H9 (cell line): ENCODE measurements at regions not wholly inside any gene's neighbourhood (a gene's known extent, or its start where the extent isn't known, plus 50 kb on each side); places are given as distances from the start of the nearest gene placed in this dataset.

Source experiments
- DNase-seq: peaks from one replicate; pipeline ENCODE4 v3.0.0-alpha.2; 2017
- H2AFZ ChIP-seq: one replicate; pipeline ENCODE4 v1.6.1; 2013; ENCODE audit warnings: mild to moderate bottlenecking, low read length, control low read depth, moderate library complexity
- H2AK5ac ChIP-seq: 2 replicates; pipeline ENCODE4 v1.6.1; 2013; ENCODE audit warnings: low read length, control low read depth, mixed read lengths; ENCODE audit not compliant: insufficient read length
- H2BK120ac ChIP-seq: one replicate; pipeline ENCODE4 v1.6.1; 2013; ENCODE audit warnings: low read depth, mild to moderate bottlenecking, low read length, control low read depth, inconsistent platforms; ENCODE audit not compliant: poor library complexity, severe bottlenecking
- H2BK12ac ChIP-seq: 2 replicates; pipeline ENCODE4 v1.6.1; 2013; ENCODE audit warnings: low read length, control low read depth, mixed read lengths, low read depth; ENCODE audit not compliant: insufficient read length
- H2BK15ac ChIP-seq: 2 replicates; pipeline ENCODE4 v1.6.1; 2013; ENCODE audit warnings: low read depth, low read length, control low read depth
- H2BK20ac ChIP-seq: one replicate; pipeline ENCODE4 v1.6.1; 2013; ENCODE audit warnings: low read depth, mild to moderate bottlenecking, low read length, control low read depth, inconsistent platforms; ENCODE audit not compliant: poor library complexity, severe bottlenecking
- H2BK5ac ChIP-seq: 2 replicates; pipeline ENCODE4 v1.6.1; 2013; ENCODE audit warnings: low read length, control low read depth, mixed read lengths; ENCODE audit not compliant: insufficient read length
- H3K14ac ChIP-seq: 2 replicates; pipeline ENCODE4 v1.6.1; 2013; ENCODE audit warnings: low read length, control low read depth; ENCODE audit not compliant: insufficient read depth
- H3K18ac ChIP-seq: 2 replicates; pipeline ENCODE4 v1.6.1; 2013; ENCODE audit warnings: low read depth, mild to moderate bottlenecking, mixed read lengths, low read length, control low read depth; ENCODE audit not compliant: insufficient read length
- H3K23ac ChIP-seq: 2 replicates; pipeline ENCODE4 v1.6.1; 2013; ENCODE audit warnings: low read length, control low read depth, mixed read lengths, low read depth; ENCODE audit not compliant: insufficient read length
- H3K23me2 ChIP-seq: 2 replicates; pipeline ENCODE4 v1.6.1; 2013; ENCODE audit warnings: low read depth, mild to moderate bottlenecking, mixed read lengths, low read length, control low read depth; ENCODE audit not compliant: insufficient read length, poor library complexity, severe bottlenecking
- H3K27ac ChIP-seq: 2 replicates; pipeline ENCODE4 v1.5.1; 2013; ENCODE audit warnings: low read length, control low read depth, mixed read lengths, low read depth; ENCODE audit not compliant: insufficient read length
- H3K27me3 ChIP-seq: 2 replicates; pipeline ENCODE4 v1.6.1; 2013; ENCODE audit warnings: low read length, control low read depth, inconsistent platforms; ENCODE audit not compliant: insufficient read depth
- H3K4ac ChIP-seq: 2 replicates; pipeline ENCODE4 v1.6.1; 2013; ENCODE audit warnings: low read depth, mild to moderate bottlenecking, control low read depth, inconsistent platforms, low read length, moderate library complexity
- H3K4me1 ChIP-seq: 2 replicates; pipeline ENCODE4 v1.6.1; 2013; ENCODE audit warnings: low read length, control low read depth, inconsistent platforms; ENCODE audit not compliant: insufficient read depth
- H3K4me2 ChIP-seq: 2 replicates; pipeline ENCODE4 v1.6.1; 2013; ENCODE audit warnings: low read length, control low read depth, mixed read lengths; ENCODE audit not compliant: insufficient read length, insufficient read depth
- H3K56ac ChIP-seq: 2 replicates; pipeline ENCODE4 v1.6.1; 2013; ENCODE audit warnings: low read depth, mild to moderate bottlenecking, mixed read lengths, low read length, control low read depth; ENCODE audit not compliant: insufficient read length
- H3K79me1 ChIP-seq: 2 replicates; pipeline ENCODE4 v1.6.1; 2013; ENCODE audit warnings: low read depth, mild to moderate bottlenecking, moderate library complexity, low read length, control low read depth, inconsistent platforms; ENCODE audit not compliant: insufficient read depth, poor library complexity, severe bottlenecking
- H3K79me2 ChIP-seq: 2 replicates; pipeline ENCODE4 v1.6.1; 2013; ENCODE audit warnings: low read length, control low read depth, inconsistent platforms; ENCODE audit not compliant: insufficient read depth
- H3K9ac ChIP-seq: 2 replicates; pipeline ENCODE4 v1.6.1; 2013; ENCODE audit warnings: low read length, control low read depth, mixed read lengths; ENCODE audit not compliant: insufficient read length; ENCODE audit errors: extremely low read depth
- H3K9me3 ChIP-seq: one replicate; pipeline ENCODE4 v1.6.1; 2013; ENCODE audit warnings: low read depth, low read length, inconsistent platforms; ENCODE audit not compliant: control insufficient read depth
- H3T11ph ChIP-seq: one replicate; pipeline ENCODE4 v1.6.1; 2013; ENCODE audit warnings: mild to moderate bottlenecking, low read length, control low read depth, inconsistent platforms
- H4K20me1 ChIP-seq: one replicate; pipeline ENCODE4 v1.6.1; 2013; ENCODE audit not compliant: control insufficient read depth, insufficient read length, insufficient read depth
- H4K5ac ChIP-seq: 2 replicates; pipeline ENCODE4 v1.6.1; 2013; ENCODE audit warnings: low read depth, mild to moderate bottlenecking, mixed read lengths, low read length, control low read depth; ENCODE audit not compliant: insufficient read length
- H4K8ac ChIP-seq: replicated peaks from 2 replicates; pipeline ENCODE4 v1.6.1; 2013; ENCODE audit warnings: low read length, control low read depth, mixed read lengths, low read depth; ENCODE audit not compliant: insufficient read length
- H4K91ac ChIP-seq: 2 replicates; pipeline ENCODE4 v1.6.1; 2013; ENCODE audit warnings: low read depth, mild to moderate bottlenecking, moderate library complexity, mixed read lengths, low read length, control low read depth; ENCODE audit not compliant: insufficient read length
- H3K27ac Mint-ChIP-seq, 3 experiments: 2 replicates in 2 of 3; 3 replicates in 1 of 3; pipeline ENCODE4 v1.8.0; 2020 to 2021; ENCODE audit warnings: mixed read lengths in 3 of 3, mild to moderate bottlenecking in 1 of 3, moderate library complexity in 1 of 3
- H3K27me3 Mint-ChIP-seq: 2 replicates; pipeline ENCODE4 v1.8.0; 2021; ENCODE audit warnings: low read depth, mild to moderate bottlenecking, moderate library complexity, mixed read lengths
- H3K36me3 Mint-ChIP-seq, 3 experiments: 2 replicates in 2 of 3; 3 replicates in 1 of 3; pipeline ENCODE4 v1.8.0; 2020 to 2021; ENCODE audit warnings: low read depth in 3 of 3, mixed read lengths in 3 of 3; ENCODE audit not compliant: insufficient read depth in 1 of 3
- H3K4me1 Mint-ChIP-seq, 2 experiments: 2 replicates each; pipeline ENCODE4 v1.8.0; 2020; ENCODE audit warnings: mixed read lengths in 2 of 2
- H3K4me3 Mint-ChIP-seq, 2 experiments: 2 replicates in 1 of 2; 3 replicates in 1 of 2; pipeline ENCODE4 v1.8.0; 2020 to 2021; ENCODE audit warnings: mild to moderate bottlenecking in 2 of 2, mixed read lengths in 2 of 2, moderate library complexity in 1 of 2
- H3K9me3 Mint-ChIP-seq, 2 experiments: 2 replicates in 1 of 2; 3 replicates in 1 of 2; pipeline ENCODE4 v1.8.0; 2020; ENCODE audit warnings: mild to moderate bottlenecking in 2 of 2, mixed read lengths in 2 of 2, moderate library complexity in 1 of 2
- CTCF ChIP-seq: fragments of 200-600 bp; sonication (generic); conservative IDR thresholded peaks from 3 replicates; pipeline ENCODE4 v1.8.0; 2021; ENCODE audit warnings: antibody characterized with exemption, mild to moderate bottlenecking
- WGBS: extraction: QIAGEN DNeasy Blood & Tissue Kit; methylation state at CpG from one replicate; pipeline ENCODE4 v1.1.7; 2013; ENCODE audit warnings: missing lambda C conversion rate, low lambda C conversion rate, mixed read lengths; ENCODE audit not compliant: insufficient read length; ENCODE audit errors: extremely low coverage; 5-methylcytosine and 5-hydroxymethylcytosine counted together

- Histone ChIP-seq H3K14ac (no peak overlapping the region), H3K18ac (no peak overlapping the region), H4K91ac (no peak overlapping the region), H2BK20ac (no peak overlapping the region), H3K4ac (no peak overlapping the region), H3K56ac (no peak overlapping the region), H4K20me1 (no peaks in the 10 kb centered on the region), H2BK5ac (no peak overlapping the region), H2BK12ac (no peak overlapping the region), H4K8ac (no peak overlapping the region), H2BK15ac (no peak overlapping the region), H3K9ac (no peak overlapping the region), H2AK5ac (no peak overlapping the region), H3K9me3 (no peaks in the 10 kb centered on the region), H3K4me1 (no peaks in the 10 kb centered on the region), H3K23ac (no peak overlapping the region), H3T11ph (no peak overlapping the region), H3K23me2 (no peaks in the 10 kb centered on the region), H4K5ac (no peak overlapping the region), H3K27ac (no peak overlapping the region), H3K27me3 (no peaks in the 10 kb centered on the region), H3K79me2 (no peaks in the 10 kb centered on the region), H2BK120ac (no peak overlapping the region), H3K4me2 (no peak overlapping the region), H2AFZ (no peak overlapping the region), H3K79me1 (no peaks in the 10 kb centered on the region)
- TF ChIP-seq CTCF: no peak
- H3K27me3 Mint-ChIP-seq: no peaks in the 10 kb centered on the region
- WGBS: no CpG with 5 or more reads among the region's 2 CpGs
- H3K36me3 Mint-ChIP-seq: peaks cover 0 to 2% (median 0%) of the 10 kb centered on the region in 3 experiments; a peak in 3 of 7 replicates
- no peaks in the 10 kb centered on the region for H3K4me1 Mint-ChIP-seq
- DNase-seq: no peak
- H3K27ac Mint-ChIP-seq: no peak overlapping the region; a peak in 1 of 7 replicates
- no peak overlapping the region for H3K4me3 Mint-ChIP-seq
- H3K9me3 Mint-ChIP-seq: peaks cover 0 to 5% of the 10 kb centered on the region in 2 experiments; a peak in 2 of 5 replicates
These were observed 98.6 kb upstream of the MPPED2 start for GRCh38 chr11:30684772-30685171.
